GM12892 (cell line): ENCODE measurements at regions not wholly inside any gene's neighbourhood (a gene's known extent, or its start where the extent isn't known, plus 50 kb on each side); places are given as distances from the start of the nearest gene placed in this dataset.

Experiments
- DNase-seq: peaks from one replicate; pipeline ENCODE4 v3.0.0; 2011; ENCODE audit not compliant: insufficient read length
- FAIRE-seq: peaks from 2 replicates; lab custom pipeline; 2011; peaks lifted over from hg19 to GRCh38; lab: Jason Lieb, UNC
- POLR2A ChIP-seq: IDR thresholded peaks from 2 replicates; pipeline ENCODE4 v1.6.1; 2011; ENCODE audit warnings: low read depth, low read length, control low read depth
- POLR2AphosphoS5 ChIP-seq: IDR thresholded peaks from 2 replicates; pipeline ENCODE4 v1.6.1; 2011; ENCODE audit warnings: low read depth, low read length, control low read depth
- TAF1 ChIP-seq: IDR thresholded peaks from 2 replicates; pipeline ENCODE4 v1.6.1; 2011; ENCODE audit warnings: low read depth, mild to moderate bottlenecking, control low read depth, low read length, borderline replicate concordance

DNA sequence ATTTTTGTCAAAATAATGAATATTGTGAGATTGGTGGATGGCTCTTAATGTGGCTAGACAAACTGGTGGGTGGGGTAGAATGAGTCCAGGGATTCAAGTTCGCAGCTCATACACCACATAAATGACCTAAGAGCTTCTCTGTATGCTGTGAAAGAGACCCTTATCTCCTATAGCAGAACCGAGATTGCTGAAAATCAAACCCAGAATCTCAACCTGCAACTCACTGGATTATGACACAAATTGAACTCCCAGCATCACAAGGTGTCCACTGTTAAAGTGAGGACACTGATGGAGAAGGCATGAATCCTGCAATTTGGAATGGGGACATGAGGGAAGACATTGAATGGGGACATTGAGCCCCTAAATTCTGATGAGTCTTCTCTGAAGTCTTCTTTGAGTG, 51.3 kb upstream of the CNKSR3 start:
- DNase-seq (no peak), FAIRE-seq (no peak)
- TF ChIP-seq TAF1: no peak
- no peak for TF ChIP-seq POLR2AphosphoS5
- TF ChIP-seq POLR2A: no peak

GRCh38 chr6:154565331-154565730, 54.8 kb upstream of the CNKSR3 start:
- TF ChIP-seq POLR2A (no peak), POLR2AphosphoS5 (no peak), TAF1 (no peak)
- no peak for FAIRE-seq
- DNase-seq: no peak

- TF ChIP-seq TAF1 (no peak), POLR2A (no peak), POLR2AphosphoS5 (no peak)
- FAIRE-seq: no peak
Observed at GRCh38 chr6:154566866-154567265, 56.4 kb upstream of the CNKSR3 start.

DNA sequence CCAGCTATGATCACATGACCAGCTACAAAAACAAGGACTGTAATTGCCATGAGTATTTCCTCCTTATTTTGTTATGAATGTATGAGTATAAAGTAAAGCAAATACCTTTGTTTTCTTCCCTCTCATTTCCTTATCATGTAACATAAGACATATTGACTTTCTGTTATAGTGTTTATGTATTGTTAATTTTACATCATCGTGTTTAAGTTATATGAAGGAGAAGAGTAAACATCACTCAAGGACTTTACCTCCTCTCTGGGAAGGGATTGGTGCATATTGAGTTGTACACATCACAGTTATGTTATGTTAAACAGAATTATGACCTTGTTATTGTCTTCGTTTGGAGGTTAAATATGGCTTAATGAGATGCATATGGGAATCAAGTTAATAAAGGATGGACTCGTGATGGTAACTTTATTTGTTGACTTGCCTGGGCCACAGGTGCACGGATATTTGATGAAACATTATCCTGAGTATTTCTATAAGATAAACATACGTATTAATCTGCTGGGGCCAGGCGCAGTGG, 57.3 kb upstream of the CNKSR3 start:
- DNase-seq: no peak
- TF ChIP-seq POLR2AphosphoS5 (no peak), TAF1 (no peak), POLR2A (no peak)
- FAIRE-seq: no peak

More at GRCh38 chr6:154566866-154567265, 56.4 kb upstream of the CNKSR3 start:
- DNase-seq: no peak

DNA sequence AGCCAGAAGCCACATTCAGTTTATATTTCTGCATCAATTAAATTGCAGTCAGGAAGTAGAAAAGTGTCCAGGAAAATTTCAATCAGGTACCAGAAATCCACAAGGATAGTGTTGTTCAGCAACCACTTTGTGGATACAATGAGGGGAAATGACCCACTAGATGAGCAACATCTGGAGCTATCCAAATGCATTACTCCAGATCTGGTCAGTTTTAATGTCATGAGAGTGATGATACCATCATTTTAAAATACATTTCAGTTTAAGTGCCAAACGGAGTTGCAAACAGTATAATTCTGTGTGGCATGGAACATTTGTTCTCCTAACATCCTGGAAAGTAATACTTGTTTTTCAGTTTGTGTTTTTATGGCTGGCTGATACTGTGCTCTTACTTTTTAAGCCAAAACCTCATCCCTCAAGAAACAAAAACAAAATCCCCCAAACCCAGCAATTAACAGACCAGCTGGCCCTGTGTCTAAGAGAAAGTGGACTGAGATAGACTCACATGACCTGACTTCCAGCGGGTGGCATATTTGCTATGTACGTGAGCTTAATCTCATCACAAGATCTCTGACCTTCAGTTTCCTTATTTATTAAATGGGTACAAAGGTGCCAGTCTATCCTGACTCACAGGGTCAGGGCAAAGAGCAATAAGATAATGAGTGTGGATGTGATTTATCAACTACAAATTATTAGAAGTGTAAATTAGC, 58.8 kb upstream of the CNKSR3 start:
- DNase-seq (no peak), FAIRE-seq (no peak)
- TF ChIP-seq POLR2A (no peak), POLR2AphosphoS5 (no peak), TAF1 (no peak)

- FAIRE-seq (no peak), DNase-seq (no peak)
- no peak for TF ChIP-seq POLR2A
- no peak for TF ChIP-seq POLR2AphosphoS5
- TF ChIP-seq TAF1: no peak
Observed at GRCh38 chr6:154570505-154570904, 60.0 kb upstream of the CNKSR3 start.

DNA sequence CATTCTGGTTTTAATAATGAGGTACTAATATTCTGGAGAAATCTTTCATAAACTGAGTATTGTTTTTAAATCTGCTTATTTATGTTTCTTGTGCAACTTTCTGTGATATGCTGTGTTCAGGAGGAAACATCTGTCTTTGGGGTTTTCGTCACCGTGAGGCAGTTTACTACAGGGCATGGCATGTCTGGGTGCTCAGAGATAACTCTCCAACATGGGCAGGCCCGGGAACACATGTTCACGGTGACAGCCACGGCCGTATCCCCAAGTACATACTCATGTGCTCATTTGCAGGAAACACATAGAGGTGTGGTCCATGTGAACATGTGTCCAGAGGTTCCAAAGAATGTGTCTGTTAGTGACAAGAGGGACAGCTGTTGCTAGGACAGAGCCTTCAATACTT, 62.1 kb upstream of the CNKSR3 start:
- no peak for TF ChIP-seq POLR2A
- no peak for TF ChIP-seq POLR2AphosphoS5
- TF ChIP-seq TAF1: no peak
- no peak for FAIRE-seq
- no peak for DNase-seq

DNA sequence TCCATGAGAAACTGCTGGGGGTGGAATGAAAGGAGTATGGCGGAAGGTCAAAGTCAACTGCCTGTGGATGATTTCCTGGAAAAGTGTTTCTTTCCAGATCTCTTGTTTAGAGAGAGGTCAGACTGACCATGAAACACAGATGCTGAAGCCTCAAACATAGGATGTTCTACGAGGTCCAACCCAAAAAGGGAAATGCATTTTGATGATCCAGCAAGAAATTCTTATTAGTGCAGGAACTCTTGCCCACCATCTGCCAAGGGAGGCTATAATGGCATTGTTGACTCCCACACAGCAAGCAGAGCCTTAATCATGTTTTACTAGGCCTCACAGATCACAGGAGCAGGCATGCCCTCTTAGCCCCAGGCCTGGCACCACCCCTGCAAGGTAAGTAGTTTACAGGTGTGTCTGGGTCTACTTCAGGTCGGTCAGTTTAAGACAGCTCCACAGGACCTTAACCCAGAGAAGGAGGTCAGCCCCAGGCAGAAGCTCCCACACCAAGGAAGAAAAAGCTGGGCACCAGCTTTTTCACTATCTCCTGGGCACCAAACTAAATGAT, 67.6 kb upstream of the CNKSR3 start:
- FAIRE-seq (no peak), DNase-seq (no peak)
- TF ChIP-seq POLR2AphosphoS5 (no peak), TAF1 (no peak), POLR2A (no peak)

DNA sequence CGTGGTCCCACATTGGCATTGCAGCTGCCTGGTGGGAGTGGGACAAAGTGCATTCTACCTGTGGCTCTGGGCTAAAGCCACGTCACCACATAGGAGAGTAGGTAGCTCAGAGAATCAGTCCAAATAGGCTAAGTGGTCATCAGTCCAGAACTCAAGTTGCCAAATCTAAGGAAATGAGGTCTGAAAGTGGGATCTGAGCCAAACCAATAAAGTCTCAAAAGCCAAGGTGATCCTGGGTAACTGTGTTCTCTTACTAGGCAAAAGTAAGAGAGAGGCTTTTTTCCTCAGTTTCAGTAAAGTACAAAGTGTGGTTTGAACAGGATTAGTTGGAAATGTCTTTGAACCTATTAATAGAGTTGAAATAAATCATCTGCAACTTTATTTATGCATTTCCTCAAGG, 68.6 kb upstream of the CNKSR3 start:
- TF ChIP-seq TAF1: no peak
- no peak for TF ChIP-seq POLR2AphosphoS5
- TF ChIP-seq POLR2A: no peak
- DNase-seq (no peak), FAIRE-seq (no peak)

GRCh38 chr6:154579485-154579884, 69.0 kb upstream of the CNKSR3 start:
- FAIRE-seq (no peak), DNase-seq (no peak)
- no peak for TF ChIP-seq POLR2AphosphoS5
- TF ChIP-seq POLR2A: no peak
- no peak for TF ChIP-seq TAF1

- no peak for TF ChIP-seq POLR2AphosphoS5
- TF ChIP-seq POLR2A: no peak
- TF ChIP-seq TAF1: no peak
- FAIRE-seq (no peak), DNase-seq (no peak)
Observed at GRCh38 chr6:154580397-154581135, 70.1 kb upstream of the CNKSR3 start.

- FAIRE-seq: no peak
- TF ChIP-seq POLR2AphosphoS5: no peak
- TF ChIP-seq TAF1: no peak
- TF ChIP-seq POLR2A: no peak
- no peak for DNase-seq
Observed at GRCh38 chr6:154582696-154583095, 72.2 kb upstream of the CNKSR3 start.
